Fibroblast of mammary gland (primary cell): ENCODE measurements at regions not wholly inside any gene's neighbourhood (a gene's known extent, or its start where the extent isn't known, plus 50 kb on each side); places are given as distances from the start of the nearest gene placed in this dataset.
A peak's percentile ranks its signal among the peaks of the same experiment; 100 is the strongest.

Experiments used
- DNase-seq: peaks from one replicate; pipeline ENCODE4 v3.0.0-alpha.2; 2010; ENCODE audit warnings: low read depth
- H3K4me3 ChIP-seq: 2 replicates; pipeline ENCODE4 v1.5.1; 2011; ENCODE audit warnings: low read depth, mild to moderate bottlenecking, low read length, moderate library complexity; ENCODE audit not compliant: control insufficient read depth
- TF ChIP-seq, protein P1 (sequence below): conservative IDR thresholded peaks from 2 replicates; pipeline ENCODE4 v1.5.1; 2011; ENCODE audit warnings: low read depth, low read length, inconsistent platforms; ENCODE audit not compliant: control insufficient read depth, insufficient read depth

GRCh38 chr11:135033540-135033939 lies 621.5 kb upstream of the B3GAT1 start:
- DNase-seq = no peak
- TF ChIP-seq, protein P1, sequence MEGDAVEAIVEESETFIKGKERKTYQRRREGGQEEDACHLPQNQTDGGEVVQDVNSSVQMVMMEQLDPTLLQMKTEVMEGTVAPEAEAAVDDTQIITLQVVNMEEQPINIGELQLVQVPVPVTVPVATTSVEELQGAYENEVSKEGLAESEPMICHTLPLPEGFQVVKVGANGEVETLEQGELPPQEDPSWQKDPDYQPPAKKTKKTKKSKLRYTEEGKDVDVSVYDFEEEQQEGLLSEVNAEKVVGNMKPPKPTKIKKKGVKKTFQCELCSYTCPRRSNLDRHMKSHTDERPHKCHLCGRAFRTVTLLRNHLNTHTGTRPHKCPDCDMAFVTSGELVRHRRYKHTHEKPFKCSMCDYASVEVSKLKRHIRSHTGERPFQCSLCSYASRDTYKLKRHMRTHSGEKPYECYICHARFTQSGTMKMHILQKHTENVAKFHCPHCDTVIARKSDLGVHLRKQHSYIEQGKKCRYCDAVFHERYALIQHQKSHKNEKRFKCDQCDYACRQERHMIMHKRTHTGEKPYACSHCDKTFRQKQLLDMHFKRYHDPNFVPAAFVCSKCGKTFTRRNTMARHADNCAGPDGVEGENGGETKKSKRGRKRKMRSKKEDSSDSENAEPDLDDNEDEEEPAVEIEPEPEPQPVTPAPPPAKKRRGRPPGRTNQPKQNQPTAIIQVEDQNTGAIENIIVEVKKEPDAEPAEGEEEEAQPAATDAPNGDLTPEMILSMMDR = no peak
- no peak overlapping the region for H3K4me3 ChIP-seq

DNA sequence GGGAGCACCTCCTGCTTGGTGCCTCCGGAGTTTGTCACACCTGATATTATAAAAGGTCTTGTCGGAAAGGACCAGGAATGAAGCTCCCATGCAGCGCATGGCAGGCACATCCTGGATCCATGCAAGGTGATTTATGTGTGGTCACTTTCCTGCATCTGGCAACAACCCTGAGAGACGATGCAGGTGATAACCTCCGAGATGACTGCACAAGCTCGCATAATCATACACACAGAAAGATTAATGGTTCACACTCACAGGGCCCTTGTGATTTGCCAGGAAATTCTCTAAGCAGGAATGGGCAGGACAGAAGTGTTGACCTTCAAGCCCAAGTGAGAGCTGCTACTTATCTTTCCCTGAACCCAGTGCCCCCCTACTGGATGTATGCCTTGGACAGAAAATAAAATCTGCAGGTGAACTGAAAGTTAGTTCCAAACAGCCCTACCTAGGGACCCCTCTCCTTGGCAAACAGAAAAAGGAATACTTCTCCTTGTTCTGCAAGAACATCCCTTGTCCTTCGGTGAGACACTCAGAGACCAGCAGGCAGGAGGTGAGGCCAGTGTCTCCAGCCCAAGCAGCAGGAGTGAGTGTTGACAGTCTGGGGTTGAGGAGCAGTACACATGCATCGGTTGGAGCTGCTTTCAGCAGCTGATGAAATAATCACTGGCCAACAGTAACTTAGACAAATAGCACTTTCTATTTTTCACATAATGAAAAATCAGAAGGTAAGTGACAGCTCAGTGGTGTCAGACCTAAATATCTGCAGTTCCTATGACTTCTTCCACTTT lies 619.4 kb upstream of the B3GAT1 start:
- H3K4me3 ChIP-seq = no peak overlapping the region
- TF ChIP-seq, protein P1 = no peak
- no peak for DNase-seq

DNA sequence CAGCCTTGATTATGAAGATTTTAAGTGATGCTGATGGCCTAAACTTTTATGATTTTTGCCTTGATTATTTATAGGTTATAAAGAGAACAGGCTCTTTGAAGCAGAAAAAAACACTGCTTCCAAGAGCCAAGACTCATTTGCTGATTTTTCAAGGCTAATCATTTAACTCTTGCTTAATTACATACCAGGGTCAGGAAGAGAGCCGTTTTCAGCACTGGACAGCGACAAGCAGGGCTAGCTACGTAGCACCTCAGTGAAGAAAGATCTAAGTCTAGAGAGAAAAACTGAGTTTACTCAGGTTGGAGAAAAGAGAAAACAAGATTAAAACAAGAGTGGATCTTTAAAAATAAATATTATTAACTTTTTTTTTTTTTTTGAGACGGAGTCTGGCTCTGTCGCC lies 615.4 kb upstream of the B3GAT1 start:
- H3K4me3 ChIP-seq = no peak overlapping the region
- TF ChIP-seq, protein P1 = no peak
- DNase-seq = peak; percentile 27

DNA sequence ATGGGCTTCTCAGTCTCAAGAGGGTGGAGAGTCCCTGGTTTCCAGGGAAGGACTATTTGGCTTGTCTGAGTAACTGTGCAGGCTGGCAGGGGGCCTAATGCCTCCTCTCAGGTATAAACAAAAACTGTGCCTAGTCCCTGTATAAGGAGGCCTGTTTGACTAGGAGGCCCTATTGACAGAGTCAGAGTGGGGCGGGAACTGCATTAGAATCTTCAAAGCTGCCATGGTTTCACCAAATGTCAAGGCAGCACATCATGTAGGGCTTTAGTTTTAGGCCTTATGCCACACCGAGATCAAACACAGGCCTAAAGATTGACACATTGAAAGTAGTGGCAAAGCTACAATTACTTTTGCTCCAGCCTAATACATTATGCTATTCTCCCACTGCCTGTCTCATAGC lies 611.5 kb upstream of the B3GAT1 start:
- no peak overlapping the region for H3K4me3 ChIP-seq
- TF ChIP-seq, protein P1 = no peak
- DNase-seq = no peak

DNA sequence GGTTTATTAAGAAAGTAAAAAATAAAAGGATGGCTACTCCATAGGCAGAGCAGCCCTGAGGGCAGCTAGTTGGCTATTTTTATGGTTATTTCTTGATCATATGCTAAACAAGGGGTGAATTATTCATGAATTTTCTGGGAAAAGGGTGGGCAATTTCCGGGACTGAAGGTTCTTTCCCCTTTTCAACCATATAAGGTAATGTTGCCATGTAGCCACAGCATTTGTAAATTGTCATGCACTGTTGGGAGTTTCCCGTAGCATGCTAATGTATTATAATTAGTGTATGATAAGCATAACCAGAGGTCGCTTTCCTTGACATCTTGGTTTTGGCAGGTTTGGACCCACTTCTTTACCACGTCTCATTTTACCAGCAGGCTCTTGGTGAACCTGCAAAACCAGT lies 610.4 kb upstream of the B3GAT1 start:
- H3K4me3 ChIP-seq = no peak overlapping the region
- TF ChIP-seq, protein P1 = no peak
- no peak for DNase-seq

GRCh38 chr11:135019899-135020298 lies 607.9 kb upstream of the B3GAT1 start:
- TF ChIP-seq, protein P1 = no peak

DNA sequence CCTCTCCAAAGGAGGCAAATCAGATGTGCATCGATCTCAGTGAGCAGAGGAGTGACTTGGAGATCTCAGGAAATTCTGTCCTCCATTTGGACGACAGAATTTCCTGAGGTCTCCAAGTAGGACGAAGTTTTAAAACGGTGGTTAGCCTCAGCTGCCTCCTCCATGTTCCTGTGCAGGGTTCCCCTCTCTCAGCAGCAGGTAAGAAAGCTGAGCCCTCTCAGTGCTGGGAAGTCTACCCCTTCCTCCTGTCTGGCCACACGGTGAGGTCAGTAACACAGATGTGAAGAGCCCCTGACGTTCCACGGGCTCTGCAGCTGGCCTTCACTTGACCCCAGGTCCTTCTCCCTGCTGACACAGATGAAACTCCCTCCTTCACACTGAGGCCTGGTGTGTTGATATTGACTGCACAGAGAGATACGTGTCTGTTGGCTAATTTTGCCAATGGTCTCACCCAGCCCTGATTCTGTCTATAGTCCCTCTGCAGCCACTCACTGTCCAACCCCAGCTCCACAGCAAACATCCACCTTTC lies 607.4 kb upstream of the B3GAT1 start:
- no peak for DNase-seq
- H3K4me3 ChIP-seq = no peak overlapping the region
- TF ChIP-seq, protein P1 = no peak

More at GRCh38 chr11:135019899-135020298, 607.9 kb upstream of the B3GAT1 start:
- DNase-seq = no peak
- no peak overlapping the region for H3K4me3 ChIP-seq
